ENCODE measurements at regions not wholly inside any gene's neighbourhood (a gene's known extent, or its start where the extent isn't known, plus 50 kb on each side); places are given as distances from the start of the nearest gene placed in this dataset.

GRCh38 chr2:58540681-58541080 lies 299.6 kb upstream of the FANCL start:
- no peak for DNase-seq
- no peaks in the 10 kb centered on the region for H3K9me3 ChIP-seq
- peaks cover 0 to 8% (median 4%) of the 10 kb centered on the region in 7 donors for H3K27me3 ChIP-seq
- no peaks in the 10 kb centered on the region for H3K36me3 ChIP-seq
- no peak for ATAC-seq
- WGBS, 2 donors = 33 to 37% methylated on average over 4 of the region's 4 CpGs
- H3K4me3 ChIP-seq = no peak overlapping the region
- H3K27ac ChIP-seq = no peak overlapping the region
- intact Hi-C loops (cut with DNase I) = no loop called here
- no peaks in the 10 kb centered on the region for H3K4me1 ChIP-seq
- TF ChIP-seq CTCF (IDR thresholded peaks at IDR 0.05) = no peak

- no peak for TF ChIP-seq CTCF (IDR thresholded peaks at IDR 0.05)
- peaks cover 0 to 8% (median 3%) of the 10 kb centered on the region in 7 donors for H3K27me3 ChIP-seq
- 49 to 51% methylated on average over 4 of the region's 4 CpGs for WGBS, 2 donors
- H3K4me1 ChIP-seq = no peaks in the 10 kb centered on the region
- H3K36me3 ChIP-seq = no peaks in the 10 kb centered on the region
- no peaks in the 10 kb centered on the region for H3K9me3 ChIP-seq
- DNase-seq = no peak
- no peak overlapping the region for H3K4me3 ChIP-seq
- intact Hi-C loops (cut with DNase I) = no loop called here
- no peak overlapping the region for H3K27ac ChIP-seq
- no peak for ATAC-seq
Observed at GRCh38 chr2:58539973-58540372, 298.8 kb upstream of the FANCL start.

- H3K9me3 ChIP-seq = no peaks in the 10 kb centered on the region
- H3K4me3 ChIP-seq = no peak overlapping the region
Observed at GRCh38 chr2:58535990-58536389, 294.9 kb upstream of the FANCL start.

GRCh38 chr2:58535182-58535581 lies 294.1 kb upstream of the FANCL start:
- Histone ChIP-seq H3K36me3 (no peaks in the 10 kb centered on the region), H3K27ac (no peak overlapping the region), H3K4me1 (no peaks in the 10 kb centered on the region), H3K27me3 (peaks cover 0 to 8% (median 3%) of the 10 kb centered on the region in 7 donors), H3K4me3 (no peak overlapping the region), H3K9me3 (no peaks in the 10 kb centered on the region)
- WGBS, 2 donors = 31 to 34% methylated on average over 1 of the region's 1 CpG
- intact Hi-C loops (cut with DNase I) = no loop called here
- no peak for DNase-seq
- no peak for ATAC-seq
- TF ChIP-seq CTCF (IDR thresholded peaks at IDR 0.05) = no peak

More at GRCh38 chr2:58535990-58536389, 294.9 kb upstream of the FANCL start:
- WGBS, 2 donors = 40 to 55% methylated on average over 4 of the region's 4 CpGs
- H3K27ac ChIP-seq = no peak overlapping the region
- no peaks in the 10 kb centered on the region for H3K36me3 ChIP-seq
- no peak for TF ChIP-seq CTCF (IDR thresholded peaks at IDR 0.05)
- no peaks in the 10 kb centered on the region for H3K4me1 ChIP-seq
- intact Hi-C loops (cut with DNase I) = no loop called here
- H3K27me3 ChIP-seq = peaks cover 0 to 8% (median 3%) of the 10 kb centered on the region in 7 donors
- no peak for DNase-seq
- no peak for ATAC-seq

Measured in heart right ventricle (tissue), 16 donors.